SKM-1 (cell line): ENCODE measurements at regions not wholly inside any gene's neighbourhood (a gene's known extent, or its start where the extent isn't known, plus 50 kb on each side); places are given as distances from the start of the nearest gene placed in this dataset.
"Not testable (repeated sequence)": the region's sequence is repeated elsewhere in the genome, so short reads cannot be mapped to it uniquely, and the experiment has no call there.

Source experiments
- DNase-seq: peaks from one replicate; lab custom pipeline; 2025; ENCODE audit not compliant: unreplicated experiment; lab: John Stamatoyannopoulos, UW

DNA sequence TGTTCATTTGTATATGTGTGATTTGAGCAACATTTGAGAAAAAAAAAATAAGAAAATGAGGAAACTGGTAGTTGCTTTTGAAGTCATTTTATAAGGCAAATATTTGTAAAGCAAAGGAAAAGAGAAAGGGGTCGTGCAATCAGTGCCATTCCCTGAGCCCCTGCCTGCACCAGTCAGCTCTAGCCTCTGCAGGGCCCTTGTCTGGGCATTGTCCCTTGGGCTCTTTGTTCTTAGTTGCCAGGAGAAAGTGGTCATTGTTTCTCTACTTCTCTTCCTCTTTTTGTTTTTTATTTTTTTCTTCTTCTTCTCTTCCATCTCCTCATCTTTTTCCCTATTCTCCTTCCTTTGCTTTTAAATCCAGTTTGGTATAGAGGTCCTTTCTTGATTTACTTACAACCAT is 175.3 kb upstream of the CREB1 start:
- DNase-seq: no peak

DNA sequence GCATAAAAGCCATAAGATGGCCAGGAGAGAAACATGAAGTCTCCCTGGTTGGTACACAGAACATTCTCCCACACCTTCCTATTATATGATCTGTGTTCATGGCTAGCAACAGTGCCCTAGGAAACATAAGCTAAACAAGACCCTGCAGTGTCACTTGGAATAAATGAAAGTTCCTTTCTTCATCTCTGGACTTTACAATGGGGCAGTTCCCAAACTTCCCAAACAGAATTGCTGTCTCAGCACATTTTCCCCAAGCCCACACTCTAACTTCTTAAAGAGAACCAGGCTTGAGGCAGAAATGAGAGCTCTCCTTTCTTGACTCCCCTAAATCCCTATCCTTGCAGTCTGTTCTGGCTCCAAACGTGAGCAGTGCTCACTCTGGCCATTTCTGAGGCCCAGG is 173.2 kb upstream of the CREB1 start:
- no peak for DNase-seq

DNA sequence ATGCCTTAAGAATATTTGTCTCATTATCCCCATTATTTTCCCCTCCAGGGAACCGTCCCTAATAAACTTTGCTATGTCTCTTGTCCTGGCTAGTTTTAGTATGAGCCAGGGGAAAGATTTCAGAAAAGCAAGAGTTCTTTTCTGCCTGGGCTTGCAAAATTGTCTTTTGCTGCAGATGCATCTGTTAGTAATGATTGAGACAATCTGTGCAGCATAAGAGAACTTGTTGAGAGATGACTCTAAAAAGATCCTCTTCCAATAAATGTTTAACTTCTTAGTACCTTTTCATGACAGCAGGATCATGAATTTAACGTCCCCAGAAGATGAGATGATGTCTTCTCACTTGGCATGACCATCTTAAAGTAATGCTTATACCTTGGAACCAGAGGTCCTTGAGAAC is 172.5 kb upstream of the CREB1 start:
- no peak for DNase-seq

DNA sequence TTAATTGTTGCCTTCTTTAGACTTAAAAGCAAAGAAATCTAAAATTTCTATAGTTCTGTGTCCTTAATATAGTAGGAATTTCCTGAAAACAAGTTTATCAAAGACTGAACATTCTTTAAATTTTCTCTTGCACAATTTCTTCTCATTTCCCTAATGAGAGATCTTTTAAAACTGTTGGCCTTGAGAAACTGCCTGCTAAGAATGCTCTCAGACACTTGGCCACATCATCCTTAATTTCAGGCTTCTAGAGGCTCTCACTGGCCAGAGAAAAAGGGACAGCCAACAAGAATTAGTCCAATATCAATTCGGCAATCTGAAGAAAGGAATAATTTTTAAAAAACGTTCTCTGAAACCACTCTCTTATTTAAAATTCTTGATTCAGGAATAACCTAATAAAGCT is 167.0 kb upstream of the CREB1 start:
- DNase-seq: no peak

DNA sequence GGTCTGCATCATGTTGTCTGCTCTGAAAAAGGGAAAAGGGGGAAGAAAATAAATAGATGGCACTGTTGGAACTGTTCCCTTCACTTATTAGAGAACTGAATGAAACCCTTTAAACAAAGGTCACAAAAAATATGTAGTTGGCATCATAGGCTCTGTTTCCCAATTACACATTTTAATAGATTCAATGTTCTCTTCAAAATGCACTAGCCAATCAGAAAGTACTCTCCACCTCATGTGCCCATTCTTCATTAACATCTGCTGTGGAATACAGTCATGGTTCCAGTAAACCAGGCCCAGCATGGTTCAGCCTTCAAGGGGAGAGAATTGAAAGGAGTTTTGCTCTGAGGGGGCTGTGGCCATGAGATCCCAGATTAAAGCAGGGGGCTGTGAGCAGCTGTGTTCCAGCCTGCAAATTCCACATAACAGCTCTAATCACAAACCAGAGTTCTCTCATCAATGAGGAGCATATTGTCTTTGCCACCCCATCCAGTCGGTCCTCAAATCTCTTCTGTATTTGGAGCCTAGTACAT is 165.9 kb upstream of the CREB1 start:
- DNase-seq: no peak

DNA sequence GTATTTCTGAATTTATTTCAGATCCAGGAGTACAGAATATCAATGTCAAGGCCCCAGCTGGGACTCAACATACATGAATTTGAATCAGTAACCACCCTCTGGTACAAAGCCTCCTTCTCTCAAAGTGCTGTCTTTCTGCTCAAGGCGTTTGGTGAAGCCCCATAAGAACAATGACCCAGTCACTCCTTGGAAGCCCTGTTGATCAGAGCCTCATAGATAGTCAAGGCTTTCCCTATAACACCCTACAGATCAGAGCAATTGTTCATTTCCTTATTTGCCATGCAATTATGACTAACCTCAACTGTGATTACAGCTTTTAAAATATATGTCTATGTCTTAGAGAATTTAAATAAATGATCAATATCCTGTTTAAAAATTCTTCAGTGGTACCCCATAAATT is 159.1 kb upstream of the CREB1 start:
- DNase-seq: no peak

DNA sequence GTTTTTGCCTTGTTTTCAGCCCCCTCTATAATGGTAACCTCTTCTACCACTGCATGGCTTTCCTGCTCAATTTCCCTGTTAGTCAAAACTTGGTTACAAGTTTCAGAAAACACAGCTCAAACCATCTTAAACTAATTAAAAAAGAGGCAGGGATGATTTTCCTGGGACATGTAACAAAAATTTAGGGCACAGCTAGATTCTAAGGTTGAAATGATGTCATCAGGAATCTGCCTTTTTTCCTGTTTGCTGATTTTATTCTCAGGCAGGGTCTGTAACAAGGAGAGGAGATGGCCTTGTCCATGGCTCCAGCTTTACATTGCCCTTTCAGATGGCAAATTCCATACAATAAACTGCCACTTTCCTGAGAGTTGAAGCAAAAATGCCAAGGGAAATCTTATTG is 157.9 kb upstream of the CREB1 start:
- DNase-seq: no peak

DNA sequence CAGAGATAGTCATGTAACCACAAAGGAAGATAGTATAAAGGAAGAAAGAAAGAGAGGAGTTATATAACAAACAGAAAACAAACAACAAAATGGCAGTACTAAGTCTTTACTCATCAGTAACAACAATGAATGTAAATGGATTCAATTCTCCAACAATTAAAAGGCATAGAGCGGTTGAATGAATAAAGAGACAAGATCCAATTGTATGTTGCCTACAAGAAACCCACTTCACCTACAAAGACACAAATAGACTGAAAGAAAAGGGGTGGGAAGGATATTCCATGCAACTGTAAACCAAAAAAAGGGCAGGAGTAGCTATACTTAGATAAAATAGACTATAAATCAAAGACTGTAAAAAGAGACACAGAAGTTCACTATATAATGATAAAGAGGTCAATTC is 157.3 kb upstream of the CREB1 start:
- no peak for DNase-seq

DNA sequence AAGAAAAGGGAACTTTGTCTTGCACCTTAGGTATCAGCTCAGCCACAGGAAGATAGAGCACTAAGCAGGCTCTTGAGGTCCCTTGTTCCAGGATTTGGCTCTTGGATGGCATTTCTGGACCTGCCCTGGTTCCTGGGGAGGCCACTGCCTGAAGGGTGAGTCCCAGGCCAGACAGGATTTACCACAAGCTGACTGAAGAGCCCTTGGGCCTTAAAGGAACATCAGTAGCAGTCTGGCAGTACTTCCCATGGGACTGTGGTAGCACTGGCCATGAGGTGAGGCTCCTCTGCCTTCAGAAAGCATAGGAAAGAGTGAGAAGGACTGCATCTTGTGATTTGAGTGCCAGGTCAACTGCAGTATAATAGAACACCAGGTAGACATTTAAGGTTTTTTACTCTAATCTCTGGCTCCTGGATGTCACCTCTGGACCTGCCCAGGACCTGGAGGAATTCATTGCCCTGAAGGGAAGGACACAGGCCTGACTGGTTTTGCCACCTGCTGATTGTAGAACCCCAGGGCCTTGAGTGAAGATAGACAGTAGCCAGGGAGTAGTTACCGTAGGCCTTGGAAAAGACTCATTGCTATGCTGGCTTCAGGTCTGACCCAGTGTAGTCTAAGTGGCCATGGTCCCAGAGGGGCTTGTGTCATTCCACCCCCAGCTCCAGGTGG is 154.4 kb upstream of the CREB1 start:
- DNase-seq: no peak

DNA sequence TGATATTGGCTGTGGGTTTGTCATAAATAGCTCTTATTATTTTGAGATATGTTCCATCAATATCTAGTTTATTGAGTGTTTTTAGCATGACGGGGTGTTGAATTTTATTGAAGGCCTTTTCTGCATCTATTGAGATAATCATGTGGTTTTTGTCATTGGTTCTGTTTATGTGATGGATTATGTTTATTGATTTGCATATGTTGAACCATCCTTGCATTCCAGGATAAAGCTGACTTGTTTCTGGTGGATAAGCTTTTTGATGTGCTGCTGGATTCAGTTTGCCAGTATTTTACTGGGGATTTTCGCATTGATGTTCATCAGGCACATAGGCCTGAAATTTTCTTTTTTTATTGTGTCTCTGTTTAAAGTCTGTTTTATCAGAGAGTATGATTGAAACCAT is 151.1 kb upstream of the CREB1 start:
- DNase-seq: not testable (repeated sequence)

DNA sequence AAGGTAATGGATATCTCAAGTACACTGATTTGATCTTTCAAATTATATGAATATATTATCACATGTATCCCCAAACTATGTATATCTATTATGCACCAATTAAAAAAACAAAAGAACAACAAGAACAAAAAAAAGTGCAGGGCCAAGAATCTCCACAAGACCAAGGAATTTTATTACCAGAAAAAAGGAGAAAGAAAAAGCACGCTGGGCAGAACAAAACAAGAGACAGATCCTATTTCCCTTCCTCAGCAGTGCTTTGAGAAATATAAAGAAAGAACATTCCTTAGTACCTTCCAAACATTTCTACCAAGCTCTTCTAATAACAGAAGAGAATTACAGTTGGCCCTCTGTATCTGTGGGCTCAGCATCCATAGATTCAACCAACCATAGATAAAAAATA is 144.7 kb upstream of the CREB1 start:
- DNase-seq: no peak

DNA sequence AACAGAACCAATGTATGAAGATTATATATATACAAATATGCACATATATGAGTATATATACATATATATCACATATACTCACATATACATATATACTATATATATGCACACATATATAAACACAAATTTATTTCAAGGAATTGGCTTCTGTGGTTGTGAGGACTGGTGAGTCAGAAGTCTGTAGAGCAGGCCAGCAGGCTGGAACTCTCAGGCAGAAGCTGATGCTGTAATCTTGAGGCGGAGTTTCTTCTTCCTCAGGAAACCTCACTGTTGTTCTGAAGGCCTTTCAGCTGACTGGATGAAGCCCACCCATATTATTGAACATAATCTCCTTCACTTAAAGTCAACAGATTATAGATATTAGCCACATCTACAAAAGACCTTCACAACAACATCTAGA is 143.9 kb upstream of the CREB1 start:
- no peak for DNase-seq

DNA sequence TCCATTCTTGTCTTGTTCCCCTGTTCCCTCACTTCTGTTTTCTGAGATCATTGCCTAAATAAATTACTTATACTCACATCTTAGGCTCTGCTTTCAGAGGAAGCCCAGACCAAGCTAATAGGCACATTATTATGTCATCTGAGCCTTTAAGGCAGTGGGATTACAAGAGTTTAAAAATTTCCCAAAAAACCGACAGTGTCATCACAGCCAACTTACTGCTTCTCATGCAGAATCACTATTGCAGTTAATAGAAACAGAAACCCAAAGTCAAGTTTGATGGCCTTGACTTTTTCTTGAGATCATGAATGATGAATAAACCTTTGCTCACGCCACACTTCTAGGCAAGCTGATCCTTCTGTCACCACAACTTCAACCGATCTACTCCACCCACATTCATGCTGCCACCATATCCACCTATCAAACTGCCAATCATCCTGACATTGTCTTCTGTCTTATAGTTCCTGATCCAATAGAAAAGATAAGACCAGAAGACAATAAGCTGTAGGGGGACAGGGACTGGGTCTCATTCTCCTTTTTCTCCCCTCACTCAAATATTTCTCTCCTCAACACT is 142.7 kb upstream of the CREB1 start:
- DNase-seq: no peak

DNA sequence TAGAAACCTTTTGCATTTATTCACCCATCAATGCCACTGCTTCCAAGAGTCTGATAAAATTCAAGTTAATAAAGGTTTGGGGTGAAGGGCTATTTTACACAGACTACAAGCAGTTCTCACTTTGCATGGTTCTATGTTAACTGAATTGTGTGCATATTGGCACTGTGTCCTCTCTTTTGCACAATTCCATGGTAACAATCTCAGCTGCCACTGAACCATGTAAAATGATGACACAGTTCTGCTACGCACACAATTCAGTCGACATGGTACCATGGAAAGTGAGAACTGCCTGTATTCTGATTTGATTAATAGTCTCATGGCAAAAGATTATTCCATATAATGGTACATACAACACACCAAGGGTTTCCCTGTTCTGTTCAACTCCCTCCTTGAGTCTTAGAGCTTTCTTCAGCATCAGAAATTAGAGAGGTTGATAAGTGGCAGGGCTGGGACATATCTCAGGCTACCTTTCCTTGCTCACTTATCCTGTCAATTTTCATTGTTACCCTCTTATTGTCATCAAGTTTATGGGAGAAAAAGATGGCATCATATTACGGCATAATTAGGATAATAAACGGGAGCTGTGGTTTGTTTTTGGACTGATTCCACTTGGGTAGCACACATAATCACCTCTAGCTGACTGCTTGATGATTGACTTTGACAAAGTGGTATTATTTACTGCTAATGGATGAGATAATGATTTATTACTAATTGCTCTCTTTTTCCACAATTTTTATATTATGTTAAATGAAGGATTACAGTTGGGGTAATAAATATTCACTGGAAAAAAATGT is 139.3 kb upstream of the CREB1 start:
- no peak for DNase-seq

DNA sequence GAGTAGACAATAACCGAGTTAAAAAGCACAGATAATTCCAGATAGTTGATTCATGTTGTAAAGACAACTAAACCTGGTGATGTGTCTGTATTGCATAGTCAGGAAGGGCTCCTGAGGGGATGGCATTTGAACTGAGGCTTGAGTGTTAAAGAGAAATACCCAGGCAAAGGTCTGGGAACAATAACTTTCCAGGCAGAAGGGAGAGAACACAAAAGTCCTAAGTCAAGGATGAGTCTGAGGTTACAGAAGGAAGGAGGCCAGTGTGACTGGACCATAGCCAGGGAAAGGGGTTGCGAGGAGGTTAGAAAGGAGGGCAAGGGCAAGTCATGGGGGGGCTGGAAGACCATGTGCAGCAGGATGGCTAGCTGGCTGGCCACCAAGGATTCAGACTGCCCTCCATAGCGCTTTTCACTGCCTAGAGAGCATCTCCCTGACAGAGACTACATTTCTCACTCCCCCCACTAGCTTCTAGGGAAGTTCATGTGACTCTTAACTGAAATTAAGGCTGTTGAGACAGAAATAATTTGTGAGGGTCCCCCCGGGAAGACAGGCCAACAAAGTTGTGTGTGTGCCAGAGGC is 135.5 kb upstream of the CREB1 start:
- DNase-seq: no peak

DNA sequence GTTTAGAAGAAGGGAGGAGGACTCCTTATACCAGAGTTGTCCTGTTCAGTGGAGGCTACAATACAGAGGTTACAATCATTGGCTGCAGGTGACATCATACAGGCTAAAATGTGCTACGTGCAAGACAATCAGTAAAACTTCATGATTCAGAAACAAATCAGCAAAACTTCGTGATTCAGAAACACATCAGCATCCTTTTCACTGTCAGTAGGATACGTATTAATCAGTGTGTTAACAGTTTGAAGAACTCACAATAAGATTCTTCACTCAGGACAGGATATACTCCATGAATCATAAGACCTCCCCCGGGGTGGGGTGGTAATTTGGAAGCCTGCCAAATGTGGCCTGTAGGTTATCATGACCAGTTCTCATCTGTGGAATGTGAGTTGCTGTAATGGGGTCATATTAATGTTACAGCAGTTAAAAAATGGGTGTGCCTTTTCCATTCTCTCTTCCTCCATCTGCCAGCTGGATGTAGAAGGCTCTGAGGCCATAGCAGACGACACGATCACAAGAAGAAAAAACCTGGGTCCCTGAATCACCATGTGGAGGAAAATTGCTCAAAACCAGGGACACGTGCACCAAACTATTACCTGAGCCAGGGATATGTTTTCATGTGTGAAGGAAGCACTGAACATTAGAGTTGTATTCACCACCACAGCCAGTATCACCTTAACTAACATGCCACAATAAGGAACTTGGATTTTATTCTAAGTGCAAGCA is 134.8 kb upstream of the CREB1 start:
- no peak for DNase-seq

DNA sequence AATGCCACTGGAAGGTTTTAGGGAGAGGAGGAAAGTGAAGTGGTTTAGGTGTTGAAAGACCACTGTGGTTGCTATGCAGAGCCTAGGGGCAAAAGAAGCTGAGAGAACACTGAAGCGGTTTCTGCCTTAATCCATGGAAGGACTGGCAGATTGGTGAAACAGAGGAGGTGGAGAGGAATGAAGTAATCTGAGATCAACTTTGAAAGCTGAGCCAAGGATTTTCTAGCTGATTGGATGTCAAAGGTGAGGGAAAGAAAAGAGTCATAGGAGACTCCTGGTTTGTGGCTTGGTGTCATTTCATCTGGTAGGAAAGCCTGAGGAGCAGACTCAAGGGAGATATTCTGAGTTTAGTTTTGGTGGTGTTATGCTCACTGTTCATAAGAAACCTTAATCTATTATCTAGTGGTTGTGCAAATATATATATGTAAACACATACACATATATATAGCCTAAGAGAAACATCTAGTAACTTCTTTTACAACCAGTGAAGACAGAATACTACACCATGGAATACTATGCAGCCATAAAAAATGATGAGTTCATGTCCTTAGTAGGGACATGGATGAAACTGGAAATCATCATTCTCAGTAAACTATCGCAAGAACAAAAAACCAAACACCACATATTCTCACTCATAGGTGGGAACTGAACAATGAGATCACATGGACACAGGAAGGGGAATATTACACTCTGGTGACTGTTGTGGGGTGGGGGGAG is 134.1 kb upstream of the CREB1 start:
- DNase-seq: no peak

DNA sequence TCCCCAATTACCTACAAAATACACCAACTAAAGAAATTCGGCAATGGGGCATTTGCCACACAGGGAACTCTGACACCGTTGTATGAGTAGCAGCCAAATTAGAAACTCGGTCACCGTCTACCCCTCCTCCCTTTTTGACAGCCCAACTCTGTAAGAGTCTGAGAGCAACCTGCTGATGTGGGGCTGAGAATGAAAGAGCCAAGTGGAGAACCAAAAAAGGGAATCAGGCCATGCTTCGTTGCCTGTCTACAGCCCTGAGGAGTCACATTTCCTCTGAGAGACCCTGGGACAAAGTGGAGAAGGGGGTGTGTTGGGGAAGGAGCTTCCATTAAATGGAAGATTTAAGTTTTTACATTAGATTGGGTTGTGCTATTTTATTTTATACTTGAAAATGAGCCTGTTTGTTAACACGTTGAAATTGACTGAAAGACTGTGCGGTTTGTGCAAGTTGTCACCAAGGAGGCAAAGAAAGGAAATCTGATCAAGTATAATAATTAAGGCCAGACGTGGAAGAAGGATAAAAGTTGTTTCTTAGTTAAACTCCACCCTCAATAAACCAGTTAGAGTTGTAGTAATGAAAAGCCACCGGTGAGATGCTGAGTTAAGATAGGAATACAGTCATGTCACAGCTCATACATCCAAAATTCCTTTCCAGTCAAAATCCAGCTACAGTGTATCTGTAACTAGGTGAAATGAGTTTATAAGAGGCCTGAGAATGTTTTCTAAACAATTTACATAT is 131.7 kb upstream of the CREB1 start:
- DNase-seq: no peak

DNA sequence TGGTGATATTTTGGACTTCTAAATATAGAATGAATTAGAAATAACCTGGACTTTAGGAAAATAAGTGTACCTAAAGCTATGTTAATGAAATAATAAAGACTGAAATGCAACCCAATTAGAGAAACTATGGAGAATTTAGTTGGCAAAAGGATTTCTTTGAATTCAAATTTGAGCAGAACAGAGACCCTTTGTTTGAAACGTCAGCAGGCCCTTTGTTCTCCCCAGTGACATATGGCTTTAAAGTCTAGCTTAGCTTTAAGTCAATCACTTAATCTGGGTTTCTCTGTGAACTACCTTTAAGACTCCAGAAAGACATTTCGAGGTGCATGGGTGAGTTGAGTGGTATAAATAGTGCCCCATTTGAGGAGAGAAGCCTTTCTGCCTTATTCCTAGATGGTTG is 130.5 kb upstream of the CREB1 start:
- DNase-seq: no peak

DNA sequence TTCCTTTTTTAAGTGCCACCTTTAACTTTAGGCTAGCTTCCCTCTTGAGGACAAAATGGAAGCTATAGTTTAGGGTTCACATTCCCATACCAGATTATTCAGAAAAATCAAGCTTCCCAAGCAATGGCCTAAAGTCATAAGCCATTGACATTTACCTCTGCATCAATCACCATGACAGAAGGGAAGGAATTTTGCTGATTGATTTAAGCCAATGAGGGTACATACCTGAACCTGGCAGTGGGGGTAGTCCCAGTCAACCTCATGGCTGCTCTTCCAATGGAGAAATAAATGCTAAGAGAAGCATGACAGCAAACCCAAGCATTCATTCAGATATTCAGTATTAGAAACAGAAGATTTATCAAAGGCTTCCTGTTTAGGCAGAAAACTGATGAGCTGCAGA is 128.4 kb upstream of the CREB1 start:
- DNase-seq: no peak
